Thyroid gland (tissue), 4 donors: ENCODE measurements at regions not wholly inside any gene's neighbourhood (a gene's known extent, or its start where the extent isn't known, plus 50 kb on each side); places are given as distances from the start of the nearest gene placed in this dataset.

Source experiments
- POLR2A ChIP-seq, 2 donors: fragments of 450-650 bp; IDR thresholded peaks; one replicate each; pipeline ENCODE4 v1.6.1; 2017; ENCODE audit warnings: antibody characterized with exemption in 2 of 2, mild to moderate bottlenecking in 2 of 2, moderate library complexity in 1 of 2
- TF ChIP-seq, protein P1 (sequence below), 6 experiments: fragments of 200-600 bp in 3 of 6; fragments of 450-650 bp in 3 of 6; sonication (generic) in 3 of 6; IDR thresholded peaks; one replicate each; pipeline ENCODE4 v1.5.1; 2016 to 2019; ENCODE audit warnings: antibody characterized with exemption in 6 of 6, mild to moderate bottlenecking in 2 of 6, inconsistent platforms in 1 of 6, moderate library complexity in 1 of 6

DNA sequence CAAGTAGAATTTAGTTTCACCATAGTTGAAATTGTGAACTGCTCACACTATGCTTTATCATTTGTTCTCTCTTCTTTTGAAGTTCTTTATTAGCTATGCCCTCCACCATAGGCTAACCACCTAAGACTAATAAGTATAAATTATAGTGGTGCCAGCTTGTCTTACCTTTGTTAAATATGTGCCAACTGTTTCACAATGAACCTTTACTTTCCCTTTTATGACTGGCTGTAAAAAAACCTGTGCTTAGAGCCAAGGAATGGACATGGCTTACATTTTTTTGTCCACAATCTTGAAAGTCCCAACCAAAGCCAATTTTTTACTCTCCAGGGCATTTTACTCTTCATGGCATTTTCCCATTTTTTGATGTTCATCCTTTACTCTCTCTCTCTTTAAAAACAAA lies 123.5 kb upstream of the LEF1 start:
- TF ChIP-seq, protein P1, sequence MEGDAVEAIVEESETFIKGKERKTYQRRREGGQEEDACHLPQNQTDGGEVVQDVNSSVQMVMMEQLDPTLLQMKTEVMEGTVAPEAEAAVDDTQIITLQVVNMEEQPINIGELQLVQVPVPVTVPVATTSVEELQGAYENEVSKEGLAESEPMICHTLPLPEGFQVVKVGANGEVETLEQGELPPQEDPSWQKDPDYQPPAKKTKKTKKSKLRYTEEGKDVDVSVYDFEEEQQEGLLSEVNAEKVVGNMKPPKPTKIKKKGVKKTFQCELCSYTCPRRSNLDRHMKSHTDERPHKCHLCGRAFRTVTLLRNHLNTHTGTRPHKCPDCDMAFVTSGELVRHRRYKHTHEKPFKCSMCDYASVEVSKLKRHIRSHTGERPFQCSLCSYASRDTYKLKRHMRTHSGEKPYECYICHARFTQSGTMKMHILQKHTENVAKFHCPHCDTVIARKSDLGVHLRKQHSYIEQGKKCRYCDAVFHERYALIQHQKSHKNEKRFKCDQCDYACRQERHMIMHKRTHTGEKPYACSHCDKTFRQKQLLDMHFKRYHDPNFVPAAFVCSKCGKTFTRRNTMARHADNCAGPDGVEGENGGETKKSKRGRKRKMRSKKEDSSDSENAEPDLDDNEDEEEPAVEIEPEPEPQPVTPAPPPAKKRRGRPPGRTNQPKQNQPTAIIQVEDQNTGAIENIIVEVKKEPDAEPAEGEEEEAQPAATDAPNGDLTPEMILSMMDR (IDR thresholded peaks at IDR 0.05) = no peak
- TF ChIP-seq POLR2A (IDR thresholded peaks at IDR 0.05) = no peak
